Suprapubic skin (tissue), 4 donors: ENCODE measurements at regions not wholly inside any gene's neighbourhood (a gene's known extent, or its start where the extent isn't known, plus 50 kb on each side); places are given as distances from the start of the nearest gene placed in this dataset.
"Not testable (repeated sequence)": the region's sequence is repeated elsewhere in the genome, so short reads cannot be mapped to it uniquely, and the experiment has no call there.

ENCODE experiments used
- DNase-seq, 2 donors: peaks; one replicate each; pipeline ENCODE4 v3.0.0-alpha.2; 2019; ENCODE audit warnings: low spot score in 2 of 2
- H3K27ac ChIP-seq: fragments of 200-600 bp; sonication (generic); one replicate; pipeline ENCODE4 v1.5.1; 2019
- H3K27me3 ChIP-seq: fragments of 200-600 bp; sonication (generic); one replicate; pipeline ENCODE4 v1.5.1; 2019
- H3K36me3 ChIP-seq: fragments of 200-600 bp; sonication (generic); one replicate; pipeline ENCODE4 v1.5.1; 2019
- H3K4me1 ChIP-seq: fragments of 200-600 bp; sonication (generic); one replicate; pipeline ENCODE4 v1.5.1; 2019
- H3K4me3 ChIP-seq: fragments of 200-600 bp; sonication (generic); one replicate; pipeline ENCODE4 v1.5.1; 2019; ENCODE audit warnings: mild to moderate bottlenecking
- H3K9me3 ChIP-seq: fragments of 200-600 bp; sonication (generic); one replicate; pipeline ENCODE4 v1.5.1; 2019
- CTCF ChIP-seq, 2 donors: fragments of 200-600 bp in 1 of 2; fragments of 450-650 bp in 1 of 2; sonication (generic) in 1 of 2; IDR thresholded peaks; one replicate each; pipeline ENCODE4 v1.5.1; 2016 to 2019; ENCODE audit warnings: antibody characterized with exemption in 2 of 2, mild to moderate bottlenecking in 1 of 2, moderate library complexity in 1 of 2
- EP300 ChIP-seq: sonication (generic); formaldehyde crosslinking; IDR thresholded peaks from one replicate; pipeline ENCODE4 v1.6.1; 2017; ENCODE audit warnings: antibody characterized with exemption
- POLR2A ChIP-seq, 2 donors: fragments of 450-650 bp; IDR thresholded peaks; one replicate each; pipeline ENCODE4 v1.6.1; 2017; ENCODE audit warnings: antibody characterized with exemption in 2 of 2, mild to moderate bottlenecking in 2 of 2, moderate library complexity in 2 of 2
- POLR2AphosphoS5 ChIP-seq, 3 donors: sonication (generic); formaldehyde crosslinking; IDR thresholded peaks; one replicate each; pipeline ENCODE4 v1.6.1; 2017; ENCODE audit warnings: antibody characterized with exemption in 3 of 3
- WGBS: methylation state at CpG from one replicate; pipeline ENCODE4 v1.1.5; 2018; 5-methylcytosine and 5-hydroxymethylcytosine counted together

GRCh38 chr6:8934318-8934717 is 499.0 kb upstream of the SLC35B3 start:
- TF ChIP-seq POLR2A (IDR thresholded peaks at IDR 0.05) (no peak), EP300 (no peak), POLR2AphosphoS5 (IDR thresholded peaks at IDR 0.05) (no peak), CTCF (IDR thresholded peaks at IDR 0.05) (no peak)
- WGBS, result 50% methylated on average over 4 of the region's 4 CpGs
- Histone ChIP-seq H3K9me3 (no peaks in the 10 kb centered on the region), H3K4me3 (no peak overlapping the region), H3K36me3 (no peaks in the 10 kb centered on the region), H3K27ac (no peak overlapping the region), H3K4me1 (no peaks in the 10 kb centered on the region), H3K27me3 (no peaks in the 10 kb centered on the region)
- DNase-seq, result no peak

- WGBS, result 94% methylated on average over 3 of the region's 3 CpGs
- no peak for DNase-seq
Observed at GRCh38 chr6:8930009-8930408, 494.7 kb upstream of the SLC35B3 start.

GRCh38 chr6:8920244-8920643 is 484.9 kb upstream of the SLC35B3 start:
- WGBS, result 95% methylated on average over 1 of the region's 1 CpG
- not testable (repeated sequence) for H3K27me3 ChIP-seq

More at GRCh38 chr6:8930009-8930408, 494.7 kb upstream of the SLC35B3 start:
- no peaks in the 10 kb centered on the region for H3K9me3 ChIP-seq
- H3K4me1 ChIP-seq, result no peaks in the 10 kb centered on the region
- no peak for TF ChIP-seq EP300
- no peak for TF ChIP-seq CTCF (IDR thresholded peaks at IDR 0.05)
- TF ChIP-seq POLR2A (IDR thresholded peaks at IDR 0.05), result no peak
- TF ChIP-seq POLR2AphosphoS5 (IDR thresholded peaks at IDR 0.05), result no peak
- no peak overlapping the region for H3K4me3 ChIP-seq
- H3K27ac ChIP-seq, result no peak overlapping the region
- no peaks in the 10 kb centered on the region for H3K27me3 ChIP-seq
- H3K36me3 ChIP-seq, result no peaks in the 10 kb centered on the region

GRCh38 chr6:8918196-8918595 is 482.9 kb upstream of the SLC35B3 start:
- H3K27ac ChIP-seq, result no peak overlapping the region
- TF ChIP-seq EP300 (no peak), CTCF (IDR thresholded peaks at IDR 0.05) (no peak), POLR2A (IDR thresholded peaks at IDR 0.05) (no peak)
- no peak overlapping the region for H3K4me3 ChIP-seq
- H3K36me3 ChIP-seq, result no peaks in the 10 kb centered on the region
- WGBS, result 86% methylated on average over 2 of the region's 2 CpGs
- no peaks in the 10 kb centered on the region for H3K9me3 ChIP-seq
- H3K4me1 ChIP-seq, result no peaks in the 10 kb centered on the region
- no peaks in the 10 kb centered on the region for H3K27me3 ChIP-seq
- DNase-seq, result no peak

More at GRCh38 chr6:8920244-8920643, 484.9 kb upstream of the SLC35B3 start:
- H3K4me3 ChIP-seq, H3K36me3 ChIP-seq, DNase-seq, H3K4me1 ChIP-seq, H3K27ac ChIP-seq, H3K9me3 ChIP-seq: not testable (repeated sequence)

- TF ChIP-seq CTCF (IDR thresholded peaks at IDR 0.05) (no peak), EP300 (no peak), POLR2A (IDR thresholded peaks at IDR 0.05) (no peak), POLR2AphosphoS5 (IDR thresholded peaks at IDR 0.05) (no peak)
- Histone ChIP-seq H3K4me3 (no peak overlapping the region), H3K27me3 (no peaks in the 10 kb centered on the region), H3K36me3 (no peaks in the 10 kb centered on the region), H3K4me1 (no peaks in the 10 kb centered on the region), H3K9me3 (peaks cover 7% of the 10 kb centered on the region), H3K27ac (no peak overlapping the region)
- 61% methylated on average over 9 of the region's 9 CpGs for WGBS
- no peak for DNase-seq
Observed at GRCh38 chr6:8914700-8915099, 479.4 kb upstream of the SLC35B3 start.

GRCh38 chr6:8908638-8909037 is 473.3 kb upstream of the SLC35B3 start:
- H3K9me3 ChIP-seq, result peaks cover 7% of the 10 kb centered on the region
- DNase-seq, result no peak
- H3K27ac ChIP-seq, result no peak overlapping the region
- H3K4me3 ChIP-seq, result no peak overlapping the region
- WGBS, result 62% methylated on average over 3 of the region's 3 CpGs
- TF ChIP-seq POLR2AphosphoS5 (IDR thresholded peaks at IDR 0.05) (no peak), EP300 (no peak)
- H3K36me3 ChIP-seq, result no peaks in the 10 kb centered on the region
- no peaks in the 10 kb centered on the region for H3K4me1 ChIP-seq
- no peaks in the 10 kb centered on the region for H3K27me3 ChIP-seq
